NCI-H345 treated with DMSO at 0.1 percent for 48 hours (cell line): ENCODE measurements at regions not wholly inside any gene's neighbourhood (a gene's known extent, or its start where the extent isn't known, plus 50 kb on each side); places are given as distances from the start of the nearest gene placed in this dataset.
"Not testable (repeated sequence)": the region's sequence is repeated elsewhere in the genome, so short reads cannot be mapped to it uniquely, and the experiment has no call there.

Experiments used
- DNase-seq: peaks from one replicate; lab custom pipeline; 2025; ENCODE audit not compliant: unreplicated experiment; lab: John Stamatoyannopoulos, UW

GRCh38 chr1:70812442-70813109 is 235.0 kb downstream of the PTGER3 start:
- no peak for DNase-seq

- DNase-seq: no peak
Measured at GRCh38 chr1:70818401-70818800, 229.2 kb downstream of the PTGER3 start.

DNA sequence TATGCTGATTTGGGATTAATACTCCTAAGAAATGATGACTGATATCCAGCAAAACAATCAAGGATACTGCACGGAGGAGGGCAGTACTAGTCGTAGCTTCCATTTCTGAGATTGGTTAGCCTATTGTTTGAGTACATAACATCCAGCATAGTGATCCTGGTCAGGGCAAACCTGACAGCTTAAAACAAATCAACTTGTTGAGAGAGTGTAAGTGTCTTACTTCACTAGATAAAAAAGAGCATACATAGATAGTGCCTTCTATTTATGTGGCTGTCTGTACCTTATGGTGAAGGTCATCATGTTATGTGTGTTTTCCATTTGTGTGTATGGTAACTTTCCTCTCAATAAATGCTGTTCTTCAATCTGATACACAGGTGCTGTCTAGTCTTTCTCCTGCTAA is 228.4 kb downstream of the PTGER3 start:
- DNase-seq: no peak

DNA sequence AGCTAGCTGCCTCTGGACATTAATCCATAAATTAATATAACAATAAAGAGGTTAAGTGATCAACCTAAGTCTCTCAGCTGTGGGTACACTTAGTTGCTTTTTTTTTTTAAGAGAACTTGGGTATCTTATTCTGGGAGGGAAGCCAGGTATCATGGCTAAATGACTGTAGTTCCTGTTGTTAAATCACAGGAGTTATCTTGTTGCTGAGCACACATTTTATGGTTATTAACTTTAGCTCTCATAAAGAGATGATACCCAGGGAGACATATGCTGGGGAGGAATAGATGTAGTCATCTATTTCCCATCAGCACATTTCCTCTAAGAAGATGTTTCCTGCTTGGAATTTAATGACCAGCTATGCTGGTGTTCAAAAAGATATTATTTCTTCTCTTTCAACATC is 227.8 kb downstream of the PTGER3 start:
- no peak for DNase-seq

DNA sequence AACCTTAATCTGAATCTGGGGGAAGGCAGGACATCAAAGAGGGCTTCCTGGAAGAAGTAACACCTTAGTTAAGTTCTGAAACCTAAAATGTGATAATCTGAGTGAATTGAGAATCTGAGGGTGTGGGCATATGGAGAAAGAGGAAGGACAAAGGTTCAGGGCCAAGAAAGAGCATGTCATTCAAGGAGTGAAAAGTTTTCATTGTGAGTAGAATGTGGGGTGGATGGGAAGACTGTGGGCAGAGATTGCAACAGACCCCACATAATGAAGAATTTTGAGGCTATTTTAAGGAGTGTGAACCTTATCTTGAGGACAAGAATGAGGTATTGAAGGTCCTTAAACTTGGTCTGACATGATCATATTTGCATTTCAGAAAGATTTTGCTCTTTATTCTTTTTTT is 227.2 kb downstream of the PTGER3 start:
- DNase-seq: no peak

GRCh38 chr1:70820995-70821394 is 226.6 kb downstream of the PTGER3 start:
- no peak for DNase-seq

GRCh38 chr1:70826428-70826827 is 221.2 kb downstream of the PTGER3 start:
- no peak for DNase-seq

DNA sequence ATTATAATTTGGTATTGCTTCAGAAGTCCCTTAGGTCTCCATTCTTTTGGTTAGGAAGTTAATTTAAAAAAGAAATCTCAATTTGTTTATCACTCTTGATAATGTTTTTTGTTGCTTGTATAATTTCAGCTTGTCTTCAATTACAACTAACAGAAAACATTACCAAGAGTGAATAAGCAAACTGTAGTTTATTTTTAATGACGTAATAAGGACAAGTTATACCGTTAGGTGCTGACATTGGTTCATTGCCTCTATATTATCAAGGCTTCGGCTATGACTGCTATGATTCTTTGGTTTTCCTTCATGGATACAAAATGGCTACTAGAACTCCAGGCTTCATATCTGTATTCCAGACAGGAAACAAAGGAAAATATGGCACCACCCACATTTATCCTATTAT is 220.6 kb downstream of the PTGER3 start:
- no peak for DNase-seq

DNA sequence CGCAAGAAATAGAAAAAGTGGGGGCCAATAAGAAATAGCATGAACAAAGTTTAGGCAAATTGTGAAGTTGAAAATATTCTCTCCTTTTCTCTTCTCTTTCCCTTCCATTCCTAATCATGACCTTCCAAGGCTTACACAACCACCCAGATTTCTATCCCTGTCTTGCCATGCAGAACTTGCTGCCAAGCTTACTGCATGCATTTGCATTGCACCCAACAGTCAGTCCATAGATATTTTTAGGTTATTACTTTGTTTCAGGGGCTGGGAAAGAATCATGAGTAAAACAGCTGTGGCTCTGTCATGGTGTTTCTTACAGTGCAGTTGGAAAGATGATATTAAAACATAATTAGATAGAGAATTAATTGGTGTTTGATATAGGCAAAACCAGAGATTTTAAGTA is 219.4 kb downstream of the PTGER3 start:
- no peak for DNase-seq

GRCh38 chr1:70834365-70834764 is 213.3 kb downstream of the PTGER3 start:
- DNase-seq: not testable (repeated sequence)

GRCh38 chr1:70836456-70836855 is 211.2 kb downstream of the PTGER3 start:
- DNase-seq: no peak

DNA sequence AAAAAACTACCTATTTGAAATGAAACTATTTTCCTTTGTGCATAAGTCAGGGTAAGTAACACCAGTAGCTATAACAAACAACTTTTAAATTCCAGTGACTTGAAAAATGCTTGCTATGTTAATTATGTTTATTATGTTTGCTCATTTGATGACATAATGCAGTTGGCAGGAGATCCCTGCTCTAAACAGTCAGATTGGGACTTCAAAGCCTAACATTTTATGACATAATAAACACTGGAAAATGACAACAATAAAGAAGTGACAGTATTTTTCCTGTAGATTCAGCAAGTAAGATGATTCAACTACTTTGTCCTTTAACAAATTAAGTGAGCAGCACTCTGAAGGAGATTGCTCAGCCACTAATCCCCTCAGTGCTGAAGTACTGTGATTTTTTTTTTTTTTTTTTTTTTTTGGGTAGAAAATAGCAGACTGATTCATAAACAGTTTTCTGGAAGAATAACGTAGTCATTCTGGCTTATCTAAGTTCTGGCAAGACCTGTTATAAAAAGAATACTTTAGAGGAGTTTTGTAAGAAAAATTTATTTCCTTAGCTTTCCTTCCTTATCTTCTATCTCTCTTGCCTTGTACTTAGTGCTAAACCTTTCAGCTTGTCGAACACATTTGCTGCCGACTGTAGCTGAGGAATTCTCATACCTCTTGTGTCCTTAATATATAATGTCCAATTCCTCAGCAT is 207.2 kb downstream of the PTGER3 start:
- no peak for DNase-seq

- no peak for DNase-seq
Measured at GRCh38 chr1:70842562-70842961, 205.1 kb downstream of the PTGER3 start.

GRCh38 chr1:70843452-70843851 is 204.2 kb downstream of the PTGER3 start:
- DNase-seq: no peak

- DNase-seq: no peak
Measured at GRCh38 chr1:70847013-70847412, 200.6 kb downstream of the PTGER3 start.

GRCh38 chr1:70855203-70855602 is 192.4 kb downstream of the PTGER3 start:
- DNase-seq: no peak

- no peak for DNase-seq
Measured at GRCh38 chr1:70856201-70856600, 191.4 kb downstream of the PTGER3 start.

GRCh38 chr1:70863239-70863638 is 184.4 kb downstream of the PTGER3 start:
- no peak for DNase-seq

DNA sequence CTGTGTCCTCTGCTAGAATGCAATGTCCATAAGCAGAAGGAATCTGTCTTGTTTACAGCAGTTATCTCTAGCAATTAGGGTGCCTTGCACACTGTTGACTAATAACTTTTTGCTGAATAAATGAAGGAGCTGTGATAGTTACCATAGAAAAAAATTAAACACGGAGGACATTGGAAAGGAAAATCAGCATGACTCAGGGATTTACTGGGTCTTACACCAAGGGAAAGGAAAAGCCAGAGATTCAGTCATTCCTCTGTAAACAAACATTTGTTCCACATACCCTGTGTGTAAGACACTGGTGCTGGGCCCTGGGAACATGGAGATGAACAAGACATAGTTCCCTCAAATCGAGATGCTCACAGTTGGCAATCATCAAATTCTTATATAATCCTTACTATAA is 183.3 kb downstream of the PTGER3 start:
- no peak for DNase-seq

DNA sequence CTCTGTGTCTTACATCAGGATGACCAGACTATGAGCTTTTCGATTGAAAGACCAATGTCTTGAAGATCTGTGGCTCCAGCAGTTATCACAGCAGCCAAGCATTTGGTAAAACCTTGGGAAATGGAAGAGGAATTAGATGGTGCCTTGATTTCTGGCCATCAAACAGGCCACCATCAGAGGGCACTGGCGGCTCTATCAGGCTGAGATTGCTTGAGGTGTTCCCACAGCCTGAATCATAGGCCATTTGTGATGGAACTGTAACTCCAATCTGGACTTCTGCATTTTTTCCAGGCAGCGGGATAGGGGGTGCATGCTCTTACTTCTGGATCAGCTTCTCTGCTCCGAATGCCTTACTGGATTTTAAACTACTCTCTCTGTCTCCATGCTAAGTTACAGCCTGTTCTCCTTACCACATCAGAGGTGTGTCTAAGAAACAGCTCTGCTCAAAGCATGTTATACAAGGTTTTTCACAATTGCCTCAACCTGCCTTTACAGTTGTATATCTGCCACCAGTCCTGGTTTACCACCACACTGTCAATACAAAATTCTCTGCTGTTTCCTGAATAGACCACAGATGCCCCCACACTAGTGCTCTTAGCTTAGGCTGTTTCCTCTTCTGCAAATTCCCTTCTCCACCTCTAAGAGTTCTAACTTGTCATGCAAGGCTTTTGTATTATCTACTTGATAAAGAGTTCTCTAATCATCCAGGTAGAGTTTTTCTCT is 180.9 kb downstream of the PTGER3 start:
- DNase-seq: no peak

- no peak for DNase-seq
Measured at GRCh38 chr1:70871790-70872189, 175.8 kb downstream of the PTGER3 start.

DNA sequence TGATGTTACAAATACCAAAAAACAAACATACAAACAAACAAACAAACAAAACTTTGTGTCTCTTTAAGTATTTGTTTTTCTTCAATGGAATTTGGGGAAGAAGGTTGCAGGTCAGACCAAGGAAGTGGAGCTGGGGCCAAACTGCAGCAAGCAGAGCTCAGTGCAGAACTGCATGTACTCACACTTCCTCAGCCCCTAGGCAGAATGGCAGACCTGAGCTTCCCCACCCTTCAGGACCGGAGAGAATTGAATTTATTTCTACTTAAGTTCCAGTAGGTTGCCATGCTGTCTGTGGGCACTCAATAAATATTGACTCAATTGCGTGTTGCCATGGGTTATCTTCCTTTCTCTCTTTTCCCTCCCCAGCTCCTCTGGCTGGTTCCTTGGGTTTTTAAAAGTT is 173.6 kb downstream of the PTGER3 start:
- DNase-seq: no peak
